ENCODE measurements at regions not wholly inside any gene's neighbourhood (a gene's known extent, or its start where the extent isn't known, plus 50 kb on each side); places are given as distances from the start of the nearest gene placed in this dataset.

DNA sequence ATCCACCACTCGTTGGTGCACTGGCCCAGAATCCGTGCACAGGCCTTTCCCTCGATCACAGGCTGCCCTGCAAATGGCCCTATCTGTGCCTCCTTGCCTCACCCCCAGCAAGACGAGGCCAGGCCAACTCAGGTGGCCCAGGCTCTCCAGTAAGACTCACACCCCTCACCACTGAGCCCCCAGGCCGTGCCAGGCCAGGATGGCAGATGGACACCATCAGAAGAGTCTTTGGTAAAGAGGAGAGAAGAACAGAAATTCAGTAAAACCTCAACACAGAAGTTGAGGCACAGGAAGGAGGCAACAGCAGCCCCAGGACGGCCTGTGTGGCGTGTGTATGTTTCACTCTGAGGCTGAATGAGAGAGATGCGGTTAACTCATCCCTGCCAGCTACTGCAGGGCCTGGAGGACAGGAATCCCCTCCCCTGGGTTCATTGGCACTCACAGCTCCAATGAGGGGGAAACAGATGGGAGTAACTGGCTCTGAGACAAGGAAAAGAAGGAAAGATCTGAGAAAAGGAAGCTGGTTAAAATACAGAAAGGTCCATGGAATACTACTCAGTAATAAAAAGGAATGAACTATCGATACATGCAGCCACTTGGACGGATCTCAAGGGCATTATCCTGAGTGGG is 54.1 kb upstream of the WNT11 start:
- TF ChIP-seq, protein P1, sequence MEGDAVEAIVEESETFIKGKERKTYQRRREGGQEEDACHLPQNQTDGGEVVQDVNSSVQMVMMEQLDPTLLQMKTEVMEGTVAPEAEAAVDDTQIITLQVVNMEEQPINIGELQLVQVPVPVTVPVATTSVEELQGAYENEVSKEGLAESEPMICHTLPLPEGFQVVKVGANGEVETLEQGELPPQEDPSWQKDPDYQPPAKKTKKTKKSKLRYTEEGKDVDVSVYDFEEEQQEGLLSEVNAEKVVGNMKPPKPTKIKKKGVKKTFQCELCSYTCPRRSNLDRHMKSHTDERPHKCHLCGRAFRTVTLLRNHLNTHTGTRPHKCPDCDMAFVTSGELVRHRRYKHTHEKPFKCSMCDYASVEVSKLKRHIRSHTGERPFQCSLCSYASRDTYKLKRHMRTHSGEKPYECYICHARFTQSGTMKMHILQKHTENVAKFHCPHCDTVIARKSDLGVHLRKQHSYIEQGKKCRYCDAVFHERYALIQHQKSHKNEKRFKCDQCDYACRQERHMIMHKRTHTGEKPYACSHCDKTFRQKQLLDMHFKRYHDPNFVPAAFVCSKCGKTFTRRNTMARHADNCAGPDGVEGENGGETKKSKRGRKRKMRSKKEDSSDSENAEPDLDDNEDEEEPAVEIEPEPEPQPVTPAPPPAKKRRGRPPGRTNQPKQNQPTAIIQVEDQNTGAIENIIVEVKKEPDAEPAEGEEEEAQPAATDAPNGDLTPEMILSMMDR (IDR thresholded peaks at IDR 0.05; ENCODE audit: insufficient read depth, low read length, poor library complexity, severe bottlenecking), result no peak
- no peak overlapping the region for H3K4me3 ChIP-seq (ENCODE audit: low read depth, low read length)
- H3K36me3 ChIP-seq (ENCODE audit: control insufficient read depth, insufficient read depth, low read length), result no peaks in the 10 kb centered on the region
- no peak for DNase-seq (ENCODE audit: low read depth)
- peaks cover 52% of the 10 kb centered on the region for H3K27me3 ChIP-seq (ENCODE audit: control insufficient read depth, insufficient read depth, low read length)

DNA sequence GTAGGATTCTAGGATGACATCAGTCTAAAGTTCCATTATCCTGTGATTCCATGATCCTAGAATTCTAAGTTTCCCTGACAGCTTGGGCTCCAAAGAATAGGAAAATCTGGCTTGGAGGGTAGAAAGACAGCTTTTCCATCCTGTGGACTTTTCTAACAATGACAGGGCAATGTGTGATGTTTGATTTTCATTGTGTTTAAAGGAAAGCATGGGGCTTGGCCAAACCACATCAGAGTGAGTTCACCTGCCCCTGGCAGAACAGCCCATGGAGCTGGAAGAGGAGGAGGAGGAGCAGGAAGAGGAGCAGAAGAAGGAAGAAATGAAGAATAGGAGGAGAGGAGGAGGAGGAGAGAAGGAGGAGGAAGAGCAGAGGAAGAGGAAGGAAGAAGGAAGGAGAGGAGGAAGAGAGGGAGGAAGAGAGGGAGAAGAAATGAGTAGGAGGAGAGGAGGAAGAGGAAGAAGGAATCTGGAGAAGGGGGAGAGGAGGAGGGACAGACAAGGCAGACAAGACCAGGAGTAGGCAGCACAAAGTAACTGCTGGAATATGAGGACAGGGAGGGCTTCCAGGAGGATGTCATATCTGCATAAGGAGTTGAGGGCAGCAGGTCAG is 53.1 kb upstream of the WNT11 start:
- Histone ChIP-seq H3K36me3 (ENCODE audit: control insufficient read depth, insufficient read depth, low read length) (no peaks in the 10 kb centered on the region), H3K4me3 (ENCODE audit: low read depth, low read length) (no peak overlapping the region), H3K27me3 (ENCODE audit: control insufficient read depth, insufficient read depth, low read length) (peaks cover 54% of the 10 kb centered on the region)
- DNase-seq (ENCODE audit: low read depth), result no peak
- TF ChIP-seq, protein P1 (IDR thresholded peaks at IDR 0.05; ENCODE audit: insufficient read depth, low read length, poor library complexity, severe bottlenecking), result no peak

DNA sequence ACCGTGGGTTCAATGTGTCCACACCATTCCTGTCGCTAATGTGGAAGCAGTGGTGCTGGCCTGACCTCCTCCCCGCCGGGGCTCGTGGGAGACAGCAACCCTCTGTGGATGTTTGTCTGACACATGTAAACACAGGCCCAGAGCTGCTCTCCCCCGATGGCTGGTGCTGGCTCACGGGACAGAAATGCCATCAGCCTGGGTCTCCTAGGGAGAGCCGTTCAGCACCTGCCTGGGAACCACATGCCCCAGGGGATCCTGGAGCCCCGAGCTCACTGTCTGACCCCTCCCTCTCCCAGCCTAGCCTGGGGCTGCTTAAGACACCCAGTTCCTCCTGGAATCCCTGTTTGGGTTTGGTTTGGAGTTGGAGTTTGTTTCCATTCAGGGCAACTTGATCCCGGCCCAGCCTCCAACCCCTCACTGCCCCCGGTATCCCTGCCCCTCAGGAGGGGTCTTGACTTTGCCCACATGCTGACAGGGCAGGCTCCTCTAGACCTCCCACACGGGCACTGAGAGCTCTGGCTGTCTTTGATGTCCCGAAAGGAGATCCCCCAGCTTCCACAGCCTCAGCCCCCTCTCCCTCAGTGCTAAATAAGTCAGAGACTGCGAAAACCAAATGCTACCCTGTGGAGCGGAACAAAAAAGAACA is 50.9 kb upstream of the WNT11 start:
- TF ChIP-seq, protein P1 (IDR thresholded peaks at IDR 0.05; ENCODE audit: insufficient read depth, low read length, poor library complexity, severe bottlenecking), result no peak
- Histone ChIP-seq H3K27me3 (ENCODE audit: control insufficient read depth, insufficient read depth, low read length) (peaks cover 65% of the 10 kb centered on the region), H3K4me3 (ENCODE audit: low read depth, low read length) (no peak overlapping the region), H3K36me3 (ENCODE audit: control insufficient read depth, insufficient read depth, low read length) (no peaks in the 10 kb centered on the region)
- no peak for DNase-seq (ENCODE audit: low read depth)

- Histone ChIP-seq H3K4me3 (ENCODE audit: low read depth, low read length) (no peak overlapping the region), H3K27me3 (ENCODE audit: control insufficient read depth, insufficient read depth, low read length) (peaks cover 63% of the 10 kb centered on the region), H3K36me3 (ENCODE audit: control insufficient read depth, insufficient read depth, low read length) (no peaks in the 10 kb centered on the region)
- TF ChIP-seq, protein P1 (IDR thresholded peaks at IDR 0.05; ENCODE audit: insufficient read depth, low read length, poor library complexity, severe bottlenecking), result no peak
- DNase-seq (ENCODE audit: low read depth), result no peak
These were observed 50.1 kb upstream of the WNT11 start for GRCh38 chr11:76256448-76256847.

Data from kidney epithelial cell (primary cell).